RWPE1 (cell line): ENCODE measurements at regions not wholly inside any gene's neighbourhood (a gene's known extent, or its start where the extent isn't known, plus 50 kb on each side); places are given as distances from the start of the nearest gene placed in this dataset.
"Not testable (repeated sequence)": the region's sequence is repeated elsewhere in the genome, so short reads cannot be mapped to it uniquely, and the experiment has no call there.

Experiments used
- CTCF ChIA-PET: fragments of 350-600 bp; sonication (Branson Sonifier 250); formaldehyde crosslinking; extraction: SDS; loops from one replicate; lab custom pipeline; 2021; lab: Yijun Ruan, JAX
- POLR2A ChIA-PET: fragments of 400-600 bp; formaldehyde crosslinking; extraction: SDS; loops from one replicate; lab custom pipeline; 2020; ENCODE audit warnings: antibody characterized with exemption; ENCODE audit not compliant: low non-redundant PET; lab: Yijun Ruan, JAX
- DNase-seq: peaks from one replicate; pipeline ENCODE4 v3.0.0; 2012; ENCODE audit warnings: low spot score
- H3K27ac ChIP-seq: fragments of 450-650 bp; 2 replicates; pipeline ENCODE4 v1.5.1; 2017
- TF ChIP-seq, protein P1 (sequence below): fragments of 450-650 bp; conservative IDR thresholded peaks from 2 replicates; pipeline ENCODE4 v1.5.1; 2017; ENCODE audit warnings: low read depth, mild to moderate bottlenecking

DNA sequence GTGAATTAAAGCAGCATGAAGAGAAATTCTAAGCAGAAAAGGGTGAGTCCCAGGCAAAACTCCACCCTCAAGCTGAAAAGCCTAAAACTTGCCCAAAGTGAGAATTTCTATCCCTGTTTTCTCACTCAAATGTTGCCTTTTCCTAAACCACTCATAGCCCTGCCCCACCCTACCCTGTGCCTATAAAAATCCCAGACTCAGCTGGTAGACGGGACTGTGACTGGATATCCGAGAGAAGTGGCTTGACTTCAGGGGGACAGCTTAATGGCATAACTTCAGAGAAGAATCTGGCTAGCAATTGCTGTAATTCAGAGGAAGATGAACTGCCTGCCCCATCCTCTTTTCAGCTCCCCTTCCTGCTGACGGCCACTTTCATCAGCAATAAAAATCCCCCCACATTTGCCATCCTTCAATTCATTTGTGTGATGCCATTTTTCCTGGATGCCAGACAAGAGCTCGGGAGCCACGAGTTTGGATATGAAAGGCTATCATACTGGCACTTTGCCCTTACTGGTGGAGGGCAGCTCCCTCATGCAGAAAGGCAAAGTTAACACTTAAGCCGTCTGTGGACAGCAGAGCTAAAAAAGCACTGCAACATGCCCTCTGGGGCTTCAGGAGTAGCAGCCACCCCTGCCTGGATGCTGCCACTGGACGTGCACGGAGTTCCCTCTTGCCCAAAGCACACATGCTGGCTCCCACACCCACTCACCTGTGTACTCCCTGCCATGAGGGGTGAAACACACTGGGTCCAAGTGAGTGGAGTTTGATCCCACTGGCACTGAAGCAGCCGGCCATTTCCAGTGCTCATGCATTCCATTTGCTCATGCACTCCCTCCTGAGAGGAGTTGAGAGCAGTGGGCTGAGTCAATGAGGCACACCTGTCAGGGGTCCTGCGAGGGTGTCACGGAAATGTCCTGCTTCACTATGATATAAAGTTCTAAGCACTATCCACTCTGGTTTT is 670.6 kb downstream of the PLOD2 start:
- DNase-seq: no peak
- POLR2A ChIA-PET: no interaction called here
- no peak overlapping the region for H3K27ac ChIP-seq
- CTCF ChIA-PET: interaction anchor here (0.7 kb wide), 1 partner anchor 1276 kb away, joined by 3 read pairs; no protein-coding TSS in a partner anchor
- TF ChIP-seq, protein P1, sequence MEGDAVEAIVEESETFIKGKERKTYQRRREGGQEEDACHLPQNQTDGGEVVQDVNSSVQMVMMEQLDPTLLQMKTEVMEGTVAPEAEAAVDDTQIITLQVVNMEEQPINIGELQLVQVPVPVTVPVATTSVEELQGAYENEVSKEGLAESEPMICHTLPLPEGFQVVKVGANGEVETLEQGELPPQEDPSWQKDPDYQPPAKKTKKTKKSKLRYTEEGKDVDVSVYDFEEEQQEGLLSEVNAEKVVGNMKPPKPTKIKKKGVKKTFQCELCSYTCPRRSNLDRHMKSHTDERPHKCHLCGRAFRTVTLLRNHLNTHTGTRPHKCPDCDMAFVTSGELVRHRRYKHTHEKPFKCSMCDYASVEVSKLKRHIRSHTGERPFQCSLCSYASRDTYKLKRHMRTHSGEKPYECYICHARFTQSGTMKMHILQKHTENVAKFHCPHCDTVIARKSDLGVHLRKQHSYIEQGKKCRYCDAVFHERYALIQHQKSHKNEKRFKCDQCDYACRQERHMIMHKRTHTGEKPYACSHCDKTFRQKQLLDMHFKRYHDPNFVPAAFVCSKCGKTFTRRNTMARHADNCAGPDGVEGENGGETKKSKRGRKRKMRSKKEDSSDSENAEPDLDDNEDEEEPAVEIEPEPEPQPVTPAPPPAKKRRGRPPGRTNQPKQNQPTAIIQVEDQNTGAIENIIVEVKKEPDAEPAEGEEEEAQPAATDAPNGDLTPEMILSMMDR: no peak

- TF ChIP-seq, protein P1: no peak
- CTCF ChIA-PET: no interaction called here
- POLR2A ChIA-PET: no interaction called here
- no peak for DNase-seq
- no peak overlapping the region for H3K27ac ChIP-seq
Observed at GRCh38 chr3:145492456-145492855, 668.5 kb downstream of the PLOD2 start.

DNA sequence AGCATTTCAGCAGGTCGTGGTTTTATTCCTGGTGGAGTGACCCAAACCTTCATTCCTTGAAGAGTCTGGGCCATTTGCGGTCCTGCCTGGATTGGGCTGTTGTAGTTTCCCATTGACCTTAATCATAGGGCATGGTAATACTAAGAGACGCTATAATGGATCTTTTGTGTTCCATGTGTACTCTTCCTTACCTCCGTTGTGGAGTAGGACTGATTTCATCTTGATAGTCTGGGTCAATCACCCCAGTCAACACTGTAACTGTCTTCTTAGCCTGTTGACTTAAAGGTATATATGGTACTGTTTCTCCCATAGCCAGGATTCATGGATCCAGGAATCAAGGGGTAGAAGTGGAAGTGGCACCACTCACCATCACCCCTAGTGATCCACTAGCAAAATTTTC is 643.6 kb downstream of the PLOD2 start:
- CTCF ChIA-PET: not testable (repeated sequence)

GRCh38 chr3:145518639-145519038 is 642.3 kb downstream of the PLOD2 start:
- DNase-seq: no peak
- POLR2A ChIA-PET: no interaction called here
- no peak overlapping the region for H3K27ac ChIP-seq
- TF ChIP-seq, protein P1: no peak
- CTCF ChIA-PET: no interaction called here

More for the DNA sequence above, 643.6 kb downstream of the PLOD2 start:
- H3K27ac ChIP-seq, POLR2A ChIA-PET, DNase-seq: not testable (repeated sequence)

DNA sequence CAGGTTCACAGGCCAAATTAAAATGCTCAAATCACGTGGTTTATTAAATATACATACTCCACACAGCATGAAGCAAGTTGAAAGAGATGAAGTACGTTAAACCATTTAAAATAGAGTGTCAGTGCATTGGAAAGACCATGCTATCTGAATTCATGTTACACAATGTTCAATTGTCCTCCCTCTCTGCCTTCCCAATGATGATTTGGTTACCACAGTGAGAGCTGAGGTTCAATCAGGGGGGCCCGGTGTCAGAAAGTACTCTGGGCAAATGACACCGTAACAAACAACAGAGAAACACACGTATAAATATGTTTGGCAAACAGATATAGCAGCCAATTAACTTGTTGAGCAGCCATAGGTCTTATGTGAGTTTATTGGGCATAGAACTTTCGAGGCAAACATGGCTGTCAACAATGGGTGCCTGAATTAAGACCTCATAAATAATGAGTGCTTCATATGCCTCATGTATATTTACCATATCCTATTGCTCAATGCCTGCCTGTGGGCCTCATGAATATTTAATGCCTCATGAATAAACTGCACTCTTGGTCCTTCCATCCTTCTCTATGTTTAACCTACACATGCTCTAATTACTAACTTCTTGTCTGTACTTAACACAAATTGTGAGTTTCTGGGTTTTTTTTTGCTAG is 641.5 kb downstream of the PLOD2 start:
- ChIA-PET CTCF (no interaction called here), POLR2A (no interaction called here)
- no peak overlapping the region for H3K27ac ChIP-seq
- DNase-seq: no peak
- TF ChIP-seq, protein P1: no peak

GRCh38 chr3:145522179-145522578 is 638.8 kb downstream of the PLOD2 start:
- H3K27ac ChIP-seq: no peak overlapping the region
- DNase-seq: no peak
- CTCF ChIA-PET: no interaction called here
- TF ChIP-seq, protein P1: no peak
- POLR2A ChIA-PET: no interaction called here
